Endothelial cell of umbilical vein (primary cell): ENCODE measurements at regions not wholly inside any gene's neighbourhood (a gene's known extent, or its start where the extent isn't known, plus 50 kb on each side); places are given as distances from the start of the nearest gene placed in this dataset.

Experiments used
- BruUV-seq: library from RNA; stranded (reverse); fragments of 400-500 nt; replicated peaks from 2 replicates; lab custom pipeline; 2021; lab: Mats Ljungman, UMichigan
- CTCF ChIA-PET: fragments of 300-600, 350-600 bp; sonication (Branson Sonifier 250); formaldehyde crosslinking; loops from one replicate; lab custom pipeline; 2021; ENCODE audit warnings: antibody characterized with exemption, inconsistent platforms; lab: Charles Lee
- POLR2A ChIA-PET: fragments of 300-600, 350-600 bp; sonication (Branson Sonifier 250); formaldehyde crosslinking; loops from one replicate; lab custom pipeline; 2021; ENCODE audit warnings: antibody characterized with exemption, inconsistent platforms; lab: Charles Lee
- DNase-seq: peaks from one replicate; pipeline ENCODE4 v3.0.0-alpha.2; 2011; ENCODE audit warnings: low read depth, low spot score
- FAIRE-seq: peaks from 2 replicates; lab custom pipeline; 2011; peaks lifted over from hg19 to GRCh38; lab: Jason Lieb, UNC
- H2AFZ ChIP-seq: 2 replicates; pipeline ENCODE4 v1.6.0; 2012; ENCODE audit warnings: low read depth, low read length, control low read depth, inconsistent platforms
- H3K27ac ChIP-seq: 2 replicates; pipeline ENCODE4 v1.5.1; 2011; ENCODE audit warnings: low read depth, mild to moderate bottlenecking, control low read depth, low read length, moderate library complexity; ENCODE audit not compliant: insufficient read depth
- H3K27me3 ChIP-seq, 2 experiments: 2 replicates each; pipeline versions ENCODE4 v1.6.0 to v1.6.1; 2011; ENCODE audit warnings: low read length in 2 of 2, mixed read lengths in 1 of 2; ENCODE audit not compliant: control insufficient read depth in 2 of 2, insufficient read depth in 2 of 2
- H3K36me3 ChIP-seq, 2 experiments: 2 replicates in 1 of 2; 3 replicates in 1 of 2; pipeline ENCODE4 v1.5.1; 2011; ENCODE audit warnings: low read length in 2 of 2, mild to moderate bottlenecking in 1 of 2, moderate library complexity in 1 of 2; ENCODE audit not compliant: control insufficient read depth in 2 of 2, insufficient read depth in 2 of 2; ENCODE audit errors: extremely low read depth in 1 of 2
- H3K4me1 ChIP-seq: 3 replicates; pipeline ENCODE4 v1.5.1; 2011; ENCODE audit warnings: mild to moderate bottlenecking, low read length; ENCODE audit not compliant: control insufficient read depth, insufficient read depth; ENCODE audit errors: extremely low read depth
- H3K4me2 ChIP-seq: 2 replicates; pipeline ENCODE4 v1.6.1; 2011; ENCODE audit warnings: low read length, control low read depth, mixed read lengths; ENCODE audit not compliant: insufficient read depth
- H3K4me3 ChIP-seq, 3 experiments: fragments of 200-600 bp in 1 of 3; sonication (generic), shearing (Covaris generic) in 1 of 3; replicated peaks in 1 of 3; 2 replicates each; pipeline ENCODE4 v1.5.1; 2011 to 2016; ENCODE audit warnings: control low read depth in 3 of 3, low read length in 3 of 3, mild to moderate bottlenecking in 2 of 3, inconsistent platforms in 1 of 3, low read depth in 1 of 3, moderate library complexity in 1 of 3; ENCODE audit not compliant: insufficient read depth in 1 of 3
- H3K79me2 ChIP-seq: 2 replicates; pipeline ENCODE4 v1.6.0; 2012; ENCODE audit warnings: low read length, inconsistent platforms; ENCODE audit not compliant: control insufficient read depth, insufficient read depth
- H3K9ac ChIP-seq: replicated peaks from 2 replicates; pipeline ENCODE3; 2011; ENCODE audit warnings: low read length, control low read depth; ENCODE audit not compliant: insufficient read depth; ENCODE audit errors: extremely low read depth
- H3K9me1 ChIP-seq: replicated peaks from 3 replicates; pipeline ENCODE4 v1.6.0; 2011; ENCODE audit warnings: mild to moderate bottlenecking, low read length; ENCODE audit not compliant: control insufficient read depth, insufficient read depth; ENCODE audit errors: extremely low read depth
- H3K9me3 ChIP-seq: replicated peaks from 2 replicates; pipeline ENCODE4 v1.5.1; 2012; ENCODE audit warnings: low read length, inconsistent platforms; ENCODE audit not compliant: control insufficient read depth, insufficient read depth
- H4K20me1 ChIP-seq: replicated peaks from 2 replicates; pipeline ENCODE3; 2011; ENCODE audit warnings: mild to moderate bottlenecking, low read length; ENCODE audit not compliant: control insufficient read depth, insufficient read depth; ENCODE audit errors: extremely low read depth
- CTCF ChIP-seq, 2 donors: IDR thresholded peaks; 1 replicate in 1 of 2; 2 replicates in 1 of 2; pipeline ENCODE4 v1.5.1; 2011; ENCODE audit warnings: low read length in 2 of 2, mild to moderate bottlenecking in 2 of 2, moderate library complexity in 2 of 2, control low read depth in 1 of 2, inconsistent platforms in 1 of 2, low read depth in 1 of 2; ENCODE audit not compliant: insufficient read depth in 1 of 2; ENCODE audit errors: extremely low read depth in 1 of 2
- EZH2 ChIP-seq: IDR thresholded peaks from 2 replicates; pipeline ENCODE4 v1.6.1; 2012; ENCODE audit warnings: borderline replicate concordance, low read depth, mild to moderate bottlenecking, moderate library complexity, low read length, inconsistent platforms; ENCODE audit not compliant: severe bottlenecking
- FOS ChIP-seq: IDR thresholded peaks from 2 replicates; pipeline ENCODE4 v1.6.1; 2011; ENCODE audit warnings: mild to moderate bottlenecking, low read length, moderate library complexity, borderline replicate concordance; ENCODE audit not compliant: insufficient read depth
- GATA2 ChIP-seq: IDR thresholded peaks from 2 replicates; pipeline ENCODE4 v1.7.0; 2011; ENCODE audit warnings: low read depth, mild to moderate bottlenecking, moderate library complexity, mixed read lengths, low read length; ENCODE audit not compliant: insufficient read length, insufficient read depth
- JUN ChIP-seq: IDR thresholded peaks from 2 replicates; pipeline ENCODE4 v1.6.1; 2011; ENCODE audit warnings: borderline replicate concordance, low read depth; ENCODE audit not compliant: insufficient read length, insufficient read depth
- MAX ChIP-seq: IDR thresholded peaks from 2 replicates; pipeline ENCODE4 v1.6.1; 2011; ENCODE audit not compliant: insufficient read depth, insufficient read length
- MYC ChIP-seq: IDR thresholded peaks from one replicate; pipeline ENCODE4 v1.6.1; 2011; ENCODE audit warnings: mild to moderate bottlenecking, low read depth, low read length
- POLR2A ChIP-seq: IDR thresholded peaks from 2 replicates; pipeline ENCODE4 v1.6.1; 2012; ENCODE audit warnings: low read depth, mild to moderate bottlenecking, control low read depth, low read length
- POLR2AphosphoS5 ChIP-seq: IDR thresholded peaks from 2 replicates; pipeline ENCODE4 v1.6.1; 2012; ENCODE audit warnings: low read depth, mild to moderate bottlenecking, control low read depth, low read length, moderate library complexity; ENCODE audit not compliant: insufficient read depth
- dilution Hi-C: fragments of 300-500 bp; cut with MboI; formaldehyde crosslinking; loops from one replicate; pipeline ENCODE4 v1.15.0; 2019; ENCODE audit warnings: low sequenced_read_pairs; ENCODE audit not compliant: extremely low pct_ligation_motif_present
- intact Hi-C: fragments of 100-400 bp; cut with micrococcal nuclease; formaldehyde crosslinking; loops from one replicate; pipeline ENCODE4 v1.10.0; 2022

- no peaks in the 10 kb centered on the region for H3K79me2 ChIP-seq
- no peak for DNase-seq
- FAIRE-seq: no peak
- no peaks in the 10 kb centered on the region for H3K27me3 ChIP-seq
- no peak overlapping the region for H2AFZ ChIP-seq
- intact Hi-C loops: no loop called here
- ChIA-PET POLR2A (no interaction called here), CTCF (no interaction called here)
- dilution Hi-C loops: no loop called here
- TF ChIP-seq FOS: no peak
- TF ChIP-seq EZH2: no peak
- TF ChIP-seq POLR2A: no peak
- no peak for TF ChIP-seq POLR2AphosphoS5
- no peak for TF ChIP-seq JUN
- TF ChIP-seq GATA2: no peak
- no peak for TF ChIP-seq MYC
- TF ChIP-seq MAX: no peak
- no peak for TF ChIP-seq CTCF (IDR thresholded peaks at IDR 0.05; ENCODE audit: extremely low read depth in 1 of 2, insufficient read depth in 1 of 2, low read depth in 1 of 2, low read length in 2 of 2)
- H3K9ac ChIP-seq: no peak overlapping the region
- H3K4me2 ChIP-seq: no peak overlapping the region
- H4K20me1 ChIP-seq: no peaks in the 10 kb centered on the region
- no peak overlapping the region for H3K27ac ChIP-seq
- H3K4me1 ChIP-seq: no peaks in the 10 kb centered on the region
- BruUV-seq: no TSS peak
- H3K36me3 ChIP-seq: no peaks in the 10 kb centered on the region
- no peaks in the 10 kb centered on the region for H3K9me3 ChIP-seq
- no peak overlapping the region for H3K4me3 ChIP-seq
- no peaks in the 10 kb centered on the region for H3K9me1 ChIP-seq
Measured at GRCh38 chr5:36796155-36796554, 80.4 kb upstream of the NIPBL start.
